HUES6 (cell line): ENCODE measurements at regions not wholly inside any gene's neighbourhood (a gene's known extent, or its start where the extent isn't known, plus 50 kb on each side); places are given as distances from the start of the nearest gene placed in this dataset.

Source experiments
- H3K27ac ChIP-seq: 2 replicates; pipeline ENCODE4 v1.7.0; 2013; ENCODE audit warnings: low read depth, mild to moderate bottlenecking, low read length, inconsistent platforms
- H3K27me3 ChIP-seq: 2 replicates; pipeline ENCODE4 v1.6.1; 2013; ENCODE audit warnings: low read length; ENCODE audit not compliant: control insufficient read depth, insufficient read depth
- H3K36me3 ChIP-seq: 2 replicates; pipeline ENCODE4 v1.6.1; 2013; ENCODE audit warnings: low read length; ENCODE audit not compliant: control insufficient read depth, insufficient read depth
- H3K4me1 ChIP-seq: 2 replicates; pipeline ENCODE4 v1.6.1; 2013; ENCODE audit warnings: low read length; ENCODE audit not compliant: control insufficient read depth, insufficient read depth
- H3K4me3 ChIP-seq: 2 replicates; pipeline ENCODE4 v1.5.1; 2013; ENCODE audit warnings: low read depth, low read length
- H3K9ac ChIP-seq: one replicate; pipeline ENCODE4 v1.6.1; 2013; ENCODE audit warnings: mild to moderate bottlenecking, low read length
- H3K9me3 ChIP-seq: 2 replicates; pipeline ENCODE4 v1.6.1; 2013; ENCODE audit warnings: low read depth, low read length; ENCODE audit not compliant: control insufficient read depth, insufficient read depth

DNA sequence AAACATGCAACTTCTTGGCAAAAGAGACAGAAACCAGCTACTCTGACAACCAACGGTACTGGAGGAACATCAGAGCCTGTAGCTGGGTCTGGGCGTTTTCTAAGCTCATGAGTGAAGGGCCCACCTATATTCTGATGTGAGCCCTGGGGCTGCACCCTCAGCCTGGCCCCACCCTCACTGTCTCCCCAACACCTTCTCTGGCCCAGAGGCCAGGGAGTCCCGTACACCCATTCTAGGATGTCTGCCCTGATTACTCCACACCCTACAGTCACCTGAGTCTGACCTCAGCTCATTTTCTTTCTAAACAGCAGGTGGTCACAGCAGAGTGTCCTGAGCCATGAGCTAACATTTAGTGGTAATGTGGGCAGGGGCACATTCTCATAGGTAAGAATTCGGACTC, 439.2 kb downstream of the MATN1 start:
- no peak overlapping the region for H3K27ac ChIP-seq
- H3K4me3 ChIP-seq: no peak overlapping the region
- H3K9ac ChIP-seq: no peak overlapping the region
- H3K36me3 ChIP-seq: no peaks in the 10 kb centered on the region
- H3K4me1 ChIP-seq: peaks cover 6% of the 10 kb centered on the region; the same call in 1 of the 2 replicates
- H3K27me3 ChIP-seq: no peaks in the 10 kb centered on the region
- H3K9me3 ChIP-seq: no peaks in the 10 kb centered on the region

DNA sequence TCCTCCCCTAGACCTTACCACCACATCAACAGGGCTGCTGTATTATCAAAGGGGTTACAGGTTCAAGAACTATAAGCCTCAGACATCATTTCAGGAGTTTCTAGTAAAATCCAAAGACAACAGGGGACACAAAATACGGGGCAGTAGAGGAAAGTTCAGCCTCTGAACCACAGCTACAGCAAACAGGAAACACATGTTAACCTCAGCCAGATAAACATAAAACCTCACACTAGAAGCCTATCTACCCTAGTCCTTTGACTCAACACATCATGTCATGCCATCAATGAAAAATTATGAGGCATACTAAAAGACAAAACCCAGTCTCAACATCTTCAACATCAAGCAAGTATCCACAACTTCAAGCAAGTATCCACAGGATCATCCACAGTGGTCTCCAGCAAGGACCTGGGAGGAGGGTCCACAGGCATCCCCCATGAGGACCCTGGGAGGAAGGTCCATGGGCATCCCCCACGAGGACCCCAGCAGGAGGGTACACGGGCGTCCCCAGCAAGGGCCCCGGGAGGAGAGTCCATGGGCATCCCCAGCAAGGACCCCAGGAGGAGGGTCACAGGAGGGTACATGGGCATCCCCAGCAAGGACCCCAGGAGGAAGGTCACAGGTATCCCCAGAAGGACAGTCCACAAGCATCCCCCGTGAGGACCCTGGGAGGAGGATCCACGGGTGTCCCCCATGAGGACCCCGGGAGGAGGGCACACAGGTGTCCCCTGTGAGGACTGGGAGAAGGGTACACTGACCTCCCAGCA, 440.0 kb downstream of the MATN1 start:
- no peaks in the 10 kb centered on the region for H3K27me3 ChIP-seq
- no peak overlapping the region for H3K4me3 ChIP-seq
- H3K27ac ChIP-seq: no peak overlapping the region
- H3K9ac ChIP-seq: no peak overlapping the region
- peaks cover 6% of the 10 kb centered on the region; the same call in 1 of the 2 replicates for H3K4me1 ChIP-seq
- H3K9me3 ChIP-seq: no peaks in the 10 kb centered on the region
- H3K36me3 ChIP-seq: no peaks in the 10 kb centered on the region

DNA sequence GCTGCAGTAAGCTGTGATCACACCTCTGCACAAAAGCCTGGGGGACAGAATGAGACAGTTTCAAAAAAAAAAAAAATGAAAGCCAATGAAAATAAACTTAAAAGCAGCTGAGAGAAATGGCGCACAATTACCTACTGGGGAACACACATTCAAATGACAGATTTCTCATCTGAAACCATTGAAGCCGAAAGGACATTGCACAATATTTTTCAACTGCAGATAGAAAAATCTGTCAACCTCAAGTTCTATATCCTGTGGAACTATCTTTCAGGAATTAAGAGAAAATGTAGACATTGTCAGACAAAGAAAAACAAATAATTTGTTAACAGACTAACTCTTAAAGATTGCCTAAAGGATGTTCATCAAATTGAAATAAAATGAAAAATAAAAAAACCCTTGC, 442.8 kb downstream of the MATN1 start:
- H3K27ac ChIP-seq: no peak overlapping the region
- H3K9ac ChIP-seq: no peak overlapping the region
- H3K36me3 ChIP-seq: no peaks in the 10 kb centered on the region
- no peaks in the 10 kb centered on the region for H3K9me3 ChIP-seq
- H3K27me3 ChIP-seq: no peaks in the 10 kb centered on the region
- H3K4me3 ChIP-seq: no peak overlapping the region
- H3K4me1 ChIP-seq: no peaks in the 10 kb centered on the region

DNA sequence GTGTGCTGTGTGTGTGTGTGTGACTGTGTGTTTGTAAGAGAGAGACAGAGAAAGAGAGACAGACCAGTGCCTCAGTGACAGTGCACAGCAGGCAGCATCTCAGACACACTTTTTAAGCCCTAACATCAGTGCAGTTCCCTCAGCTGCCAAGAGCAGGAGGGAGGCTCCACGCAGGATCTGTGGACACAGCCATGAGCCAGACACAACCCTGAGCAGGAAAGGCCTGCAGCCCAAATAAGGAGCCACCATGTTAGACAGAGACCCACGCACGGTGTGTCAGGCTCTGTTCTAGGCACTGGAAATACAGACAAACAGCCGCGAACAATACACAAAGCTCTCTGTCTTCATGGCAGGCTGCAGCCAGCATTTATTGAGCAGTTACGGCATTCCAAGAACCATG, 445.5 kb downstream of the MATN1 start:
- Histone ChIP-seq H3K4me3 (no peak overlapping the region), H3K9ac (no peak overlapping the region), H3K27me3 (no peaks in the 10 kb centered on the region)

DNA sequence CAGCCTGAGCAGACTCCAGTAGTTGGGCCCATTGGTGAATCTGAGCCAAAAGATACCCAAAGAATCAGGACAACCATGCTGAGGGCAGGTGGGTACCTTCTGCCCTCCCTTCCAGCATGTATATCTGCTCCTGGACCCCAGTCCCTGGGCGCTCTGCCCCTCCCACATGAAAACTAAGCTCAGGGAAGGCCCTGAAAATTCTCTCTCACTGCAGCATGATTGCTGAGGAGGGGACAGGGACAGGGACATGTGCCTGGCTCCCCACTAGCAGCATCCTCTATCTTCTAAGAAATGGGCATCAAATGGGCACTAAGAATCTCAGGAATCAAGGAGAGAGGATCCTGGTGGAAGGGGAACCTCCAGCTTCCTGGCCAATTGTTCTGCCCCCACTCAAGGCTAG, 446.0 kb downstream of the MATN1 start:
- Histone ChIP-seq H3K4me1 (no peaks in the 10 kb centered on the region; the same call in 1 of the 2 replicates), H3K9ac (no peak overlapping the region), H3K27ac (no peak overlapping the region), H3K27me3 (no peaks in the 10 kb centered on the region), H3K4me3 (no peak overlapping the region), H3K36me3 (no peaks in the 10 kb centered on the region), H3K9me3 (no peaks in the 10 kb centered on the region)

More for the DNA sequence above, 445.5 kb downstream of the MATN1 start:
- Histone ChIP-seq H3K4me1 (no peaks in the 10 kb centered on the region; the same call in 1 of the 2 replicates), H3K9me3 (no peaks in the 10 kb centered on the region), H3K27ac (no peak overlapping the region), H3K36me3 (no peaks in the 10 kb centered on the region)

DNA sequence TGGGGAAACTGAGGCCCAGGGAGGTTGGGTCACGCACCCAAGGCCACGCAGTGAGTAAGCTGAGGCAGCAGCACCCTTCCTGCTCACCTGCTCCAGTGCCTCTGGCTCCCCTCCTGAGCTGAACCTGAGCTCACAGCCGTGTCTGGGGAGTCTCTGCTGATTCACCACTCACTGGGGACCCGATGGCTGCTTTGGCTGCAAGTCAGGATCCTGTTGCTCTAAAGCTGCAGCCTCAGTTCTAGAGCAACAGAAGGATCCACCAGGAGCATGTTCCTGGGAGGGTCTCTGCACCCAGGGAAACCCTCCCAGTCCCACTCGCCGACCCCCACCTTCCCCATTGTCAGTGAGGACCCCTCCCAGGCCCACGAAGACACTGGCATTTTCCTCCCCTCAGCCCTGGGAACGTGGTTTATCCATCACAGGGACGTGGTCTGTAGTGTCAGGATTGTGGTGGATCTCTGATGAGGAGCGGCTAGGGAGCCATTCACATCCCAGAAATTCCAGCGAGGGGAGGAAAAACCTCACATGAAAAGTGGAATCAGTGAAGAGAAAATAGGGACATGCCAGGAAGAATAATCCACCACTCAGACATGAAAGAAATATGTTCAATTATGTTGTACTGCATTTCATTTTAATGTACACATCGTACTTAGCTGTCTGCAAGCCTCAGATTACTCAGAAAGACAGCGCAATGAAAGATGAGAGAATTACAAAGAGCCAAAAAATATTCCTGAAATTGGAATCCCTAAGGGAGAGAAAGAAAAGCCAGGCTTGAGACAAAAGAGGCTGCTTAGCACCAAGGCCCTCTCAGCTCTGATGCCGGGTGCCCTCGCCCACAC, 447.2 kb downstream of the MATN1 start:
- Histone ChIP-seq H3K27ac (no peak overlapping the region), H3K27me3 (no peaks in the 10 kb centered on the region; the same call in 1 of the 2 replicates), H3K4me3 (no peak overlapping the region), H3K36me3 (no peaks in the 10 kb centered on the region), H3K9me3 (no peaks in the 10 kb centered on the region), H3K9ac (no peak overlapping the region), H3K4me1 (no peaks in the 10 kb centered on the region; the same call in 1 of the 2 replicates)

DNA sequence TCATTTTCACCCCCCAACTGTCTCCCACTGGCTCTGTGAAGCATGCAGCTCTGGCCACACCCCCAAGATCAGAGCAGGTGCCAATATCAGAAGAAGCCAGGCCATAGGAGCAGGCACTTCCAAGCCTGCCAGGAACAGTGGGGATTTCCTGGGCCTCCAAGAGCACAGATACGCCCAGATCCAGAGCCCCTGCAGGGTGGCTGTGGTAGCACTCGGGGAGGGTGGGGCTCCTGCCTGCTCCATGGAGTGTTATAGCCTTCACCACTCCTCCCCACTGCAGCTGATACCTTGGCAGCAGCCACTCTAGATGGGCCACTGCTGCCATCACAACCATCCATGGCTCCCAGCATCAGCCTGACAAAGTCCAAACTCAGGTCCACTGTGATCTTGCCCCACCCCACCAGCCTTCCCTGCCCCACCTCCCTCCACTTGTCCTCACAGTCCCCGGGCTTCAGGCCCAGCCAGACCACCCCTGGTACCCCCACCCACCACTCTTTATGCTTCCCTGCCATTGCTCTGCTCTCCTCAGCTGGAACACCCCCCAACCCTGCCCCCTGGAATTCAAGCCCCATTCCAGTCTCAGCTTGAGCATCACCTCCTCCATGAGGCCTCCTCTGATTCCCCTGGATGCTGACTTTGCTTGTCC, 448.3 kb downstream of the MATN1 start:
- no peak overlapping the region for H3K9ac ChIP-seq
- H3K27me3 ChIP-seq: peaks cover 5% of the 10 kb centered on the region; the same call in 1 of the 2 replicates
- no peaks in the 10 kb centered on the region for H3K9me3 ChIP-seq
- no peak overlapping the region for H3K4me3 ChIP-seq
- no peaks in the 10 kb centered on the region; the same call in 1 of the 2 replicates for H3K4me1 ChIP-seq
- no peaks in the 10 kb centered on the region for H3K36me3 ChIP-seq
- H3K27ac ChIP-seq: no peak overlapping the region

DNA sequence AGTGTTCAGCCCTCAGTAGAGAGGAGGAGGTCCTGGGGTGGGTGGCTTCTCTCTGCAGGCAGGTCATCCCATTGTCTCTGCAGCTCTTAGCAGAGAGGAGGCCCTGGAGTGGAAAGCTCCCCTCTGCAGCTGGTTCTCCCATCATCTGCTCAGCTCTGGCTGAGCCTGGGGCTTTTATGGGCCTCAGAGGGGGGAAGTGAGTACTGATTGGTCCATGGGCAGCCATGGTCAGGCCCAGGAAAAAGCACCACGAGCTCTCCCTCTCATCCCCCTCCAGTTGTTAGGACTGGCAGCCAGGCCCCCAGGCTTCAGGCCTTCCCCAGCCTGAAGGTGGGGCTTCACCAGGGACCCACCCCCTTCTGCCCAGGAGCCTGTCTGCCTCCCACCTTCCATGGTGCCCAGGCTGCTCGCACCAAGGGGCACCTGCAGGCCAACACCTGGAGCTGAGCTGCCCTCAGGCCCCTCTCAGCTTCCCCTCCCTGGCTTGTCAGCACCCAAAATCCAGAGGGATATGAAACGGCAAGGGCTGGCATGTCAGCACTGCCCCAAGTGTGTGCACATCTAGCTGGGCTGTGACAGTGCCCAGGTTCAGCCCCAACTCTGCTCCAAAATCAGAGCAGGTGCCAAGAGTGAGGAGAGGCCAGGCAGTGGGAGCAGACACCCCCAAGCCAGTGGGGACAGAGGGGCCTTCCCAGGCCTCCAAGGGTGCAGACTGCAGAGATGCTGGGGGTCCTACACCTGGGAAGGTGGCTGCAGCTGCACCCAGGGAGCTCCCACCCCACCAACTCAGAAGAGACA, 449.0 kb downstream of the MATN1 start:
- H3K27ac ChIP-seq: no peak overlapping the region
- H3K4me1 ChIP-seq: no peaks in the 10 kb centered on the region; the same call in 1 of the 2 replicates
- no peak overlapping the region for H3K9ac ChIP-seq
- H3K9me3 ChIP-seq: no peaks in the 10 kb centered on the region
- H3K4me3 ChIP-seq: no peak overlapping the region
- H3K36me3 ChIP-seq: no peaks in the 10 kb centered on the region
- peaks cover 5% of the 10 kb centered on the region; the same call in 1 of the 2 replicates for H3K27me3 ChIP-seq

DNA sequence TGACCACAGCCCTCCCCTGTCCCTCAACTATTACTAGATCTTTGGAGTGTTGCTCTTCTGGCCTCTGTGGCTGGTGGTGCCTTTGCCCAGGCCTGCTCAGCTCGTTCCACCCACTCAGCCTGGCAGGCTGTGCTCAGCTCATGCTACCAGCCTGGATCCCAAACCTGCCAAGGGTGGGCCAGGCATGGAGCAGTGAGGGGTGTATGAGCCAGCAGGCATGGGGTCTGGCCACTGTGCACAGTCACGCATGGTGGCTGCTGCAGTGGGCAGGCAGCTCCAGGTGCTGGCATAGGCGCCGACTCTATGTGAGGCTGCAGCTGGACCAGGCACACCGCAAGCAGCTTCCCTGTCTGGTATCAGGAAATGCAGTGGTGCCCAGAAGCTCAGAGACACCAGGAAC, 449.9 kb downstream of the MATN1 start:
- Histone ChIP-seq H3K4me3 (no peak overlapping the region), H3K9me3 (no peaks in the 10 kb centered on the region; the same call in 1 of the 2 replicates), H3K27me3 (peaks cover 5% of the 10 kb centered on the region; the same call in 1 of the 2 replicates), H3K4me1 (no peaks in the 10 kb centered on the region; the same call in 1 of the 2 replicates), H3K36me3 (no peaks in the 10 kb centered on the region), H3K9ac (no peak overlapping the region), H3K27ac (no peak overlapping the region)

DNA sequence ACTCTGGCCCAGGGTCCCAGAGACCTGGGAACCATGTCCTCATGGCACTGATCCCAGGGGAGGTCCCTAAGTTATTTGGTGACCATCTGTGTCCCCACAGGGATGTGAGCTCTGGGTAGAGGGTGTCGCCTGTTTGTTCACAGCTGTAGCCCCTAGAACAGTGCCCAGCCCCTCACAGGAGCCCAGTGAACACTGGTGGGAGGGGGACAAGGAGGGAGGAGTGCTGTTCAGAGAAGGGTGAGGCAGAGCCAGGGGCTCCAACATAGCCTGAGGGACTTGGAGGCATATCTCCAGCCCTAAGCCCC, 450.4 kb downstream of the MATN1 start:
- Histone ChIP-seq H3K9ac (no peak overlapping the region), H3K36me3 (no peaks in the 10 kb centered on the region), H3K27me3 (peaks cover 5% of the 10 kb centered on the region; the same call in 1 of the 2 replicates), H3K27ac (no peak overlapping the region), H3K4me1 (no peaks in the 10 kb centered on the region; the same call in 1 of the 2 replicates), H3K4me3 (no peak overlapping the region), H3K9me3 (no peaks in the 10 kb centered on the region; the same call in 1 of the 2 replicates)
